NCI-H2107 treated with DMSO at 0.1 percent for 48 hours (cell line): ENCODE measurements at regions not wholly inside any gene's neighbourhood (a gene's known extent, or its start where the extent isn't known, plus 50 kb on each side); places are given as distances from the start of the nearest gene placed in this dataset.
"Not testable (repeated sequence)": the region's sequence is repeated elsewhere in the genome, so short reads cannot be mapped to it uniquely, and the experiment has no call there.

Source experiments
- DNase-seq: peaks from one replicate; lab custom pipeline; 2025; ENCODE audit not compliant: unreplicated experiment; lab: John Stamatoyannopoulos, UW

- not testable (repeated sequence) for DNase-seq
Observed at GRCh38 chr4:121616449-121616848, 80.3 kb downstream of the ANXA5 start.

GRCh38 chr4:121614101-121614500 is 82.7 kb downstream of the ANXA5 start:
- DNase-seq, result no peak

GRCh38 chr4:121599049-121599448 is 97.7 kb downstream of the ANXA5 start:
- DNase-seq, result no peak

GRCh38 chr4:121597346-121597934 is 99.3 kb downstream of the ANXA5 start:
- no peak for DNase-seq

GRCh38 chr4:121594796-121595526 is 101.8 kb downstream of the ANXA5 start:
- no peak for DNase-seq

- DNase-seq, result no peak
Observed at GRCh38 chr4:121593760-121594159, 103.0 kb downstream of the ANXA5 start.

- DNase-seq, result not testable (repeated sequence)
Observed at GRCh38 chr4:121592257-121592656, 104.5 kb downstream of the ANXA5 start.

GRCh38 chr4:121584836-121585235 is 111.9 kb downstream of the ANXA5 start:
- DNase-seq, result no peak

- no peak for DNase-seq
Observed at GRCh38 chr4:121583396-121583795, 113.4 kb downstream of the ANXA5 start.

- DNase-seq, result no peak
Observed at GRCh38 chr4:121582296-121582695, 114.5 kb downstream of the ANXA5 start.

- DNase-seq, result not testable (repeated sequence)
Observed at GRCh38 chr4:121575392-121575791, 121.4 kb downstream of the ANXA5 start.

- no peak for DNase-seq
Observed at GRCh38 chr4:121574618-121575017, 122.2 kb downstream of the ANXA5 start.

GRCh38 chr4:121567748-121568147 is 129.0 kb downstream of the ANXA5 start:
- DNase-seq, result no peak

GRCh38 chr4:121564840-121565375 is 131.9 kb downstream of the ANXA5 start:
- no peak for DNase-seq

GRCh38 chr4:121562811-121563210 is 134.0 kb downstream of the ANXA5 start:
- no peak for DNase-seq

- DNase-seq, result no peak
Observed at GRCh38 chr4:121555315-121556107, 141.3 kb downstream of the ANXA5 start.

- DNase-seq, result no peak
Observed at GRCh38 chr4:121554382-121554781, 142.4 kb downstream of the ANXA5 start.

- no peak for DNase-seq
Observed at GRCh38 chr4:121551881-121552280, 144.9 kb downstream of the ANXA5 start.

GRCh38 chr4:121551271-121551670 is 145.5 kb downstream of the ANXA5 start:
- DNase-seq, result no peak

- no peak for DNase-seq
Observed at GRCh38 chr4:121541696-121542095, 155.1 kb downstream of the ANXA5 start.

- DNase-seq, result no peak
Observed at GRCh38 chr4:121535351-121535750, 154.5 kb upstream of the QRFPR start.

- no peak for DNase-seq
Observed at GRCh38 chr4:121534187-121534586, 153.4 kb upstream of the QRFPR start.
